SU-DHL-6 (cell line): ENCODE measurements at regions not wholly inside any gene's neighbourhood (a gene's known extent, or its start where the extent isn't known, plus 50 kb on each side); places are given as distances from the start of the nearest gene placed in this dataset.

Source experiments
- H2AFZ ChIP-seq: fragments of 200-600 bp; sonication (generic); 2 replicates; pipeline ENCODE4 v1.6.1; 2014; ENCODE audit warnings: low read depth, mild to moderate bottlenecking, moderate library complexity, mixed read lengths, antibody characterized with exemption, low read length; ENCODE audit not compliant: severe bottlenecking
- H3F3A ChIP-seq: fragments of 200-600 bp; shearing (Covaris generic); 2 replicates; pipeline ENCODE4 v1.6.0; 2016; ENCODE audit warnings: antibody characterized with exemption, mild to moderate bottlenecking; ENCODE audit not compliant: insufficient read depth
- H3K27ac ChIP-seq: fragments of 200-600 bp; sonication (generic); 2 replicates; pipeline ENCODE4 v1.5.1; 2016; ENCODE audit warnings: low read depth, mild to moderate bottlenecking, low read length, moderate library complexity, mixed read lengths
- H3K27me3 ChIP-seq: fragments of 200-600 bp; sonication (generic), shearing (Covaris generic); 2 replicates; pipeline ENCODE4 v1.6.0; 2014; ENCODE audit warnings: mild to moderate bottlenecking, low read length
- H3K36me3 ChIP-seq: fragments of 200-600 bp; sonication (generic); 2 replicates; pipeline ENCODE4 v1.6.1; 2014; ENCODE audit warnings: mild to moderate bottlenecking, low read length, mixed read lengths
- H3K4me2 ChIP-seq: fragments of 300-600, 200-600 bp; shearing (Covaris generic), sonication (generic); 2 replicates; pipeline ENCODE4 v1.6.0; 2014; ENCODE audit warnings: low read length, low read depth, mild to moderate bottlenecking; ENCODE audit not compliant: poor library complexity, severe bottlenecking
- H3K4me3 ChIP-seq: fragments of 200-600 bp; sonication (generic); 2 replicates; pipeline ENCODE4 v1.5.1; 2014; ENCODE audit warnings: antibody characterized with exemption, low read length, mild to moderate bottlenecking, mixed read lengths; ENCODE audit not compliant: insufficient read depth, poor library complexity, severe bottlenecking
- H3K79me2 ChIP-seq: fragments of 200-600 bp; sonication (generic); 2 replicates; pipeline ENCODE4 v1.6.1; 2014; ENCODE audit warnings: mild to moderate bottlenecking, low read length, moderate library complexity; ENCODE audit not compliant: insufficient read depth
- H3K9ac ChIP-seq: fragments of 200-600 bp; sonication (generic); 2 replicates; pipeline ENCODE4 v1.7.0; 2014; ENCODE audit warnings: mild to moderate bottlenecking, low read length
- H3K9me2 ChIP-seq: fragments of 200-600 bp; sonication (generic); replicated peaks from 2 replicates; pipeline ENCODE4 v1.6.1; 2014; ENCODE audit warnings: low read length; ENCODE audit not compliant: insufficient read depth
- H3K9me3 ChIP-seq: fragments of 200-600 bp; sonication (generic); 2 replicates; pipeline ENCODE4 v1.6.1; 2014; ENCODE audit warnings: low read length, mixed read lengths; ENCODE audit not compliant: insufficient read depth
- H4K20me1 ChIP-seq: fragments of 200-600 bp; sonication (generic); 2 replicates; pipeline ENCODE4 v1.6.1; 2014; ENCODE audit warnings: low read depth, mild to moderate bottlenecking, antibody characterized with exemption, low read length, moderate library complexity, mixed read lengths
- CTCF ChIP-seq: fragments of 200-600 bp; sonication (generic); IDR thresholded peaks from one replicate; pipeline ENCODE4 v1.5.1; 2017; ENCODE audit warnings: antibody characterized with exemption, mild to moderate bottlenecking, low read length, moderate library complexity; ENCODE audit not compliant: insufficient read depth, poor library complexity, severe bottlenecking
- EZH2phosphoT487 ChIP-seq: fragments of 200-600 bp; sonication (generic), shearing (Covaris generic); conservative IDR thresholded peaks from 2 replicates; pipeline ENCODE4 v1.6.1; 2018; ENCODE audit warnings: mild to moderate bottlenecking, antibody characterized with exemption, low read length, moderate library complexity, mixed read lengths

- Histone ChIP-seq H3K9ac (no peak overlapping the region), H3K9me3 (no peaks in the 10 kb centered on the region), H4K20me1 (no peaks in the 10 kb centered on the region), H3K4me2 (no peak overlapping the region), H3K9me2 (no peaks in the 10 kb centered on the region), H3K79me2 (no peaks in the 10 kb centered on the region), H3K27ac (no peak overlapping the region), H3K27me3 (no peaks in the 10 kb centered on the region), H2AFZ (no peak overlapping the region), H3K4me3 (no peak overlapping the region), H3F3A (no peaks in the 10 kb centered on the region), H3K36me3 (no peaks in the 10 kb centered on the region)
- TF ChIP-seq CTCF (no peak), EZH2phosphoT487 (no peak)
Observed at GRCh38 chr4:17358241-17358640, 153.6 kb downstream of the QDPR start.

GRCh38 chr4:17356926-17357325 is 155.0 kb downstream of the QDPR start:
- H2AFZ ChIP-seq: no peak overlapping the region
- no peaks in the 10 kb centered on the region for H3K36me3 ChIP-seq
- no peak overlapping the region for H3K4me3 ChIP-seq
- no peak overlapping the region for H3K9ac ChIP-seq
- H3K4me2 ChIP-seq: no peak overlapping the region
- H3F3A ChIP-seq: no peaks in the 10 kb centered on the region
- no peaks in the 10 kb centered on the region for H3K9me2 ChIP-seq
- TF ChIP-seq EZH2phosphoT487 (no peak), CTCF (no peak)
- no peaks in the 10 kb centered on the region for H4K20me1 ChIP-seq
- H3K27me3 ChIP-seq: no peaks in the 10 kb centered on the region
- no peaks in the 10 kb centered on the region for H3K9me3 ChIP-seq
- H3K27ac ChIP-seq: no peak overlapping the region
- H3K79me2 ChIP-seq: no peaks in the 10 kb centered on the region

GRCh38 chr4:17352357-17352756 is 159.5 kb downstream of the QDPR start:
- no peaks in the 10 kb centered on the region for H3K27me3 ChIP-seq
- H3K36me3 ChIP-seq: no peaks in the 10 kb centered on the region
- no peaks in the 10 kb centered on the region for H3K9me3 ChIP-seq
- no peaks in the 10 kb centered on the region for H3K79me2 ChIP-seq
- no peak overlapping the region for H3K4me2 ChIP-seq
- no peaks in the 10 kb centered on the region for H4K20me1 ChIP-seq
- H3K9me2 ChIP-seq: no peaks in the 10 kb centered on the region
- no peaks in the 10 kb centered on the region for H3F3A ChIP-seq
- H3K4me3 ChIP-seq: no peak overlapping the region
- H3K9ac ChIP-seq: no peak overlapping the region
- no peak overlapping the region for H3K27ac ChIP-seq
- TF ChIP-seq EZH2phosphoT487 (no peak), CTCF (no peak)
- H2AFZ ChIP-seq: no peak overlapping the region

GRCh38 chr4:17347445-17347844 is 164.4 kb downstream of the QDPR start:
- Histone ChIP-seq H3K9me2 (no peaks in the 10 kb centered on the region), H2AFZ (no peak overlapping the region), H3K4me3 (no peak overlapping the region), H3K9me3 (no peaks in the 10 kb centered on the region), H3K79me2 (no peaks in the 10 kb centered on the region), H3K27ac (no peak overlapping the region), H3K27me3 (no peaks in the 10 kb centered on the region), H3K9ac (no peak overlapping the region), H4K20me1 (no peaks in the 10 kb centered on the region), H3F3A (no peaks in the 10 kb centered on the region), H3K36me3 (no peaks in the 10 kb centered on the region), H3K4me2 (no peak overlapping the region)
- TF ChIP-seq CTCF (peak; percentile 40), EZH2phosphoT487 (no peak)
